Smooth muscle cell (in vitro differentiated cells): ENCODE measurements at regions not wholly inside any gene's neighbourhood (a gene's known extent, or its start where the extent isn't known, plus 50 kb on each side); places are given as distances from the start of the nearest gene placed in this dataset.
A peak's percentile ranks its signal among the peaks of the same experiment; 100 is the strongest.

Experiments used
- DNase-seq: peaks from one replicate; lab custom pipeline; 2025; ENCODE audit not compliant: unreplicated experiment; lab: John Stamatoyannopoulos, UW
- H2AFZ ChIP-seq: fragments of 200-600 bp; sonication (generic); 2 replicates; pipeline ENCODE4 v1.6.0; 2016; ENCODE audit warnings: antibody characterized with exemption, low read depth, mild to moderate bottlenecking
- H3F3A ChIP-seq: fragments of 200-600 bp; sonication (generic); 2 replicates; pipeline ENCODE4 v1.6.0; 2017; ENCODE audit warnings: antibody characterized with exemption, low read depth
- H3K27ac ChIP-seq: fragments of 200-600 bp; sonication (generic); 2 replicates; pipeline ENCODE4 v1.5.1; 2016; ENCODE audit warnings: low read depth, mild to moderate bottlenecking
- H3K27me3 ChIP-seq: fragments of 200-600 bp; sonication (generic); 2 replicates; pipeline ENCODE4 v1.6.1; 2016; ENCODE audit warnings: low read depth, mild to moderate bottlenecking
- H3K36me3 ChIP-seq: fragments of 200-600 bp; sonication (generic); 2 replicates; pipeline ENCODE4 v1.5.1; 2016; ENCODE audit warnings: low read depth
- H3K4me1 ChIP-seq: fragments of 200-600 bp; sonication (generic); 2 replicates; pipeline ENCODE4 v1.5.1; 2016; ENCODE audit warnings: low read depth
- H3K4me2 ChIP-seq: fragments of 200-600 bp; sonication (generic); 2 replicates; pipeline ENCODE4 v1.6.0; 2016; ENCODE audit warnings: mild to moderate bottlenecking
- H3K4me3 ChIP-seq: fragments of 200-600 bp; sonication (generic); 2 replicates; pipeline ENCODE4 v1.5.1; 2016; ENCODE audit warnings: mild to moderate bottlenecking
- H3K79me2 ChIP-seq: fragments of 200-600 bp; sonication (generic); 2 replicates; pipeline ENCODE4 v1.6.0; 2016; ENCODE audit warnings: low read depth, mild to moderate bottlenecking
- H3K9ac ChIP-seq: fragments of 200-600 bp; sonication (generic); 2 replicates; pipeline ENCODE4 v1.6.0; 2016; ENCODE audit warnings: low read depth
- H3K9me3 ChIP-seq: fragments of 200-600 bp; sonication (generic); replicated peaks from 2 replicates; pipeline ENCODE4 v1.5.1; 2016; ENCODE audit warnings: low read depth
- H4K20me1 ChIP-seq: fragments of 200-600 bp; sonication (generic); 2 replicates; pipeline ENCODE4 v1.6.0; 2016; ENCODE audit warnings: low read depth
- WGBS: methylation state at CpG from one replicate; pipeline ENCODE4 v1.1.7; 2016; ENCODE audit warnings: low lambda C conversion rate; 5-methylcytosine and 5-hydroxymethylcytosine counted together
- TF ChIP-seq, protein P1 (sequence below): fragments of 200-600 bp; sonication (generic); IDR thresholded peaks from 2 replicates; pipeline ENCODE4 v1.5.1; 2017; ENCODE audit warnings: borderline replicate concordance, mild to moderate bottlenecking, antibody characterized with exemption; ENCODE audit not compliant: insufficient read depth, poor library complexity, severe bottlenecking

DNA sequence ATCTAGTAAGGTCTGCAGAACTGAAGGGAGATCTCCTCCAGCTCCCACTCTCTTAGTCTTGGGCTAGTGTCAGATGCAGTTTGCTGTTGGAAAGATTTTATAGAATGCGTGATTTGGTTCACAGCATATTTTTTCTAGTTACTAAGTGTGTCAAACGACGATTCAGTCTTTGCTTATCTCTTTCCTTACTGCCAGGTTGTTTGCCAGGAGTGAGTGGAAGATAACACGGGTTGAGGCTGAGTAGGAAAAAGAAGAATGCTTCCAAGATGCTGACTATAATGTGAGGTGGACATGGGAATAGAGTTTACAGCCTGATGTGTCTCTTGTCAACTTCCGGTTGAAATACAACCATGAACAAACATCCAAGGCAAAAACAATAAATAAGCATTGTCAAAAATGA is 141.4 kb downstream of the GDAP2 start:
- no peak overlapping the region for H3K4me3 ChIP-seq
- H3K4me2 ChIP-seq: no peak overlapping the region
- no peaks in the 10 kb centered on the region for H3K4me1 ChIP-seq
- no peak overlapping the region for H2AFZ ChIP-seq
- H4K20me1 ChIP-seq: no peaks in the 10 kb centered on the region
- H3F3A ChIP-seq: no peaks in the 10 kb centered on the region
- H3K27ac ChIP-seq: no peak overlapping the region
- H3K9me3 ChIP-seq: no peaks in the 10 kb centered on the region
- H3K9ac ChIP-seq: no peak overlapping the region
- no peaks in the 10 kb centered on the region for H3K27me3 ChIP-seq
- no peaks in the 10 kb centered on the region for H3K36me3 ChIP-seq
- no peak for DNase-seq
- TF ChIP-seq, protein P1, sequence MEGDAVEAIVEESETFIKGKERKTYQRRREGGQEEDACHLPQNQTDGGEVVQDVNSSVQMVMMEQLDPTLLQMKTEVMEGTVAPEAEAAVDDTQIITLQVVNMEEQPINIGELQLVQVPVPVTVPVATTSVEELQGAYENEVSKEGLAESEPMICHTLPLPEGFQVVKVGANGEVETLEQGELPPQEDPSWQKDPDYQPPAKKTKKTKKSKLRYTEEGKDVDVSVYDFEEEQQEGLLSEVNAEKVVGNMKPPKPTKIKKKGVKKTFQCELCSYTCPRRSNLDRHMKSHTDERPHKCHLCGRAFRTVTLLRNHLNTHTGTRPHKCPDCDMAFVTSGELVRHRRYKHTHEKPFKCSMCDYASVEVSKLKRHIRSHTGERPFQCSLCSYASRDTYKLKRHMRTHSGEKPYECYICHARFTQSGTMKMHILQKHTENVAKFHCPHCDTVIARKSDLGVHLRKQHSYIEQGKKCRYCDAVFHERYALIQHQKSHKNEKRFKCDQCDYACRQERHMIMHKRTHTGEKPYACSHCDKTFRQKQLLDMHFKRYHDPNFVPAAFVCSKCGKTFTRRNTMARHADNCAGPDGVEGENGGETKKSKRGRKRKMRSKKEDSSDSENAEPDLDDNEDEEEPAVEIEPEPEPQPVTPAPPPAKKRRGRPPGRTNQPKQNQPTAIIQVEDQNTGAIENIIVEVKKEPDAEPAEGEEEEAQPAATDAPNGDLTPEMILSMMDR: no peak
- no peaks in the 10 kb centered on the region for H3K79me2 ChIP-seq
- 78% methylated on average over 5 of the region's 5 CpGs for WGBS

DNA sequence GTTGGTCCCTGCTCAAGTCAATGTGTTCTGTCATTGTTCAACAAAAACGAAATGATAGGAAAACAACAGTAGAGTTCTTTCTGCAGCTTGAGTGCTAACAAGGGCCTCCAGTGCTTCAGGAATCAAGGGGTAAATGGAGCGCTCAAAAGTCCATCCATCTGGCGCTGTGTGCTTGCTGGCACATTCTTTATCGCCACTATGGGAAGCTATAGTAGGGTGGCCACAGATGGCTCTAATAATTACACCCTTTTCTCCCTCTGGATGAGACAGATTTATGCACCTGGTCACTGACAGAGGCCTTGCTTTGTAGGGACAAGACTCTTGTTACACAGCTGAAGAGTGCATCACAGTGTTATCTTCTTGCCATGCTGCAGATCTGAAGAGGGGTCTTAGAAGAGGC is 136.0 kb downstream of the GDAP2 start:
- H3K9ac ChIP-seq: no peak overlapping the region
- no peak overlapping the region for H3K27ac ChIP-seq
- DNase-seq: no peak
- no peaks in the 10 kb centered on the region for H4K20me1 ChIP-seq
- no peak overlapping the region for H3K4me2 ChIP-seq
- H3K4me1 ChIP-seq: no peaks in the 10 kb centered on the region
- 93% methylated on average over 4 of the region's 4 CpGs for WGBS
- no peaks in the 10 kb centered on the region for H3F3A ChIP-seq
- TF ChIP-seq, protein P1: no peak
- H3K9me3 ChIP-seq: no peaks in the 10 kb centered on the region
- H3K36me3 ChIP-seq: no peaks in the 10 kb centered on the region
- H2AFZ ChIP-seq: no peak overlapping the region
- no peaks in the 10 kb centered on the region for H3K79me2 ChIP-seq
- H3K27me3 ChIP-seq: no peaks in the 10 kb centered on the region
- H3K4me3 ChIP-seq: no peak overlapping the region

DNA sequence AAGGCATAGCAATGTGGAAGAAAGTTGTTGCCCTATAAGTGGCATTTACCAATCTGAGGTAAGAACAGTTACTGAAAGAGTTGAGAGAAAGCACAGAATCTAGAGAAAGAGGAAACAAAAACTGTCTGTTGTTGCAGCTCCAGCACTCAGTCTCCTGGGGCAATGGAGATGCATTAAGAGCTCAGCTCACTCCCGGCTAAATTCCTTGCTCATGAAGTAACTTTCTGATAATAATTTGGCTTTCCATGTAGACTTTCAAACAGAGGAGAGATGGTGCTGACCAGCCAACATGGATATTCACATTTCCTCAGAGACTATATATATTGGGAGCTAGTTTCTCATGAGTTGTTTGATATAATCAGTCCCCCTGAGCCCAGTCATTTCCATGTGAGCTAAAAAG is 135.3 kb downstream of the GDAP2 start:
- H3K36me3 ChIP-seq: no peaks in the 10 kb centered on the region
- TF ChIP-seq, protein P1: no peak

DNA sequence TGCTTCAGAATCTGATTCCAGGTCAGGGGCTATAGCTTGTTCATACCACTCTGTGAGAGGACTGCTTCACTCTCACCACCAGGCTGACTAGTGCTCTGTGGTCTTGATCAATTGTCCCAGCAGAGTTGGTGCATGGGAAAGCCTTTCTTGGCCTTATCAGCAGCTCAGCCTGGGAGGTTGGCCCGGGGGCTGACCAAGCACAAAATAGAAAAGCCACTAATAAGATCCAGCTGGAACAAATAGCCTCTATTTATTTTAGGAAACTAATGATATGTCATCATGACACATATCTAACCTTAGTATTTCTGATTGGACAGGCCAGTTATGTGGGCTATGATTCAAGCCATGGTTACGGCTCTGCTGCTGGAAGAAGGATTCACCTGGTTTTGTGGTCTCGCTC is 134.2 kb downstream of the GDAP2 start:
- Histone ChIP-seq H3K27me3 (no peaks in the 10 kb centered on the region), H3K36me3 (no peaks in the 10 kb centered on the region), H3K4me3 (no peak overlapping the region), H3F3A (no peaks in the 10 kb centered on the region), H4K20me1 (no peaks in the 10 kb centered on the region), H2AFZ (no peak overlapping the region), H3K27ac (no peak overlapping the region), H3K79me2 (no peaks in the 10 kb centered on the region), H3K9me3 (no peaks in the 10 kb centered on the region), H3K4me2 (peak overlapping the region; percentile 20), H3K9ac (no peak overlapping the region), H3K4me1 (no peaks in the 10 kb centered on the region)
- TF ChIP-seq, protein P1: no peak
- WGBS: 37% methylated on average over 3 of the region's 3 CpGs
- no peak for DNase-seq

More for the DNA sequence above, 135.3 kb downstream of the GDAP2 start:
- Histone ChIP-seq H3K9ac (no peak overlapping the region), H4K20me1 (no peaks in the 10 kb centered on the region), H3K4me2 (peak overlapping the region; percentile 6), H3K4me3 (no peak overlapping the region), H2AFZ (no peak overlapping the region), H3K9me3 (no peaks in the 10 kb centered on the region), H3K27ac (no peak overlapping the region), H3K79me2 (no peaks in the 10 kb centered on the region), H3K27me3 (no peaks in the 10 kb centered on the region), H3F3A (no peaks in the 10 kb centered on the region), H3K4me1 (no peaks in the 10 kb centered on the region)
- 0% methylated on average over 1 of the region's 1 CpG for WGBS
- DNase-seq: no peak
